ENCODE measurements at regions not wholly inside any gene's neighbourhood (a gene's known extent, or its start where the extent isn't known, plus 50 kb on each side); places are given as distances from the start of the nearest gene placed in this dataset.

- TF ChIP-seq CTCF (IDR thresholded peaks at IDR 0.05) (no peak), POLR2AphosphoS5 (IDR thresholded peaks at IDR 0.05) (no peak)
Measured at GRCh38 chr4:82104578-82104977, 269.2 kb downstream of the HNRNPD start.

Measured in transverse colon (tissue), 4 donors.